ENCODE measurements at regions not wholly inside any gene's neighbourhood (a gene's known extent, or its start where the extent isn't known, plus 50 kb on each side); places are given as distances from the start of the nearest gene placed in this dataset.

DNA sequence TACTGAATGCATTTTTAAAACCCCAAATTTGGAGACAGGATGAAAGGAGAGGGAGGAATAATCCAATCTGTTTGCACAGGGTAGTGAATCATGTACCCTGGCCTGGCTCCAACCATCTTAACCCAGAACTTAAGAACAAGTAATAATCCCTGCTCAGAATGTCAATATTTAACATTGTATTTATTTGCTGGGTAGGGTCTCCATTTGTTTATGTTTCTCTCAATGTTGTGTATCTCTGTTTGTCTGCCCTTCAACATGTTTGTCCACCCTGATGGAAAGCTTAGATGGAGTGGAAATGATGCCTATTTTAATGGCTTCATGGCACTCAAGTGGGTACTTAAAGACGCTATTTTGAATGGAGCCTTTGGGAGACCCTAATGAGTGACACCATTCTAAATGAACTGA, 54.4 kb upstream of the CDC42BPA start:
- Histone ChIP-seq H2AFZ (ENCODE audit: low read depth, low read length) (no peak overlapping the region), H3K9ac (ENCODE audit: low read length) (no peak overlapping the region), H3K4me2 (ENCODE audit: low read length) (no peak overlapping the region), H3K4me3 (ENCODE audit: low read length) (no peak overlapping the region), H3K4me1 (ENCODE audit: low read length) (no peaks in the 10 kb centered on the region), H3K27ac (ENCODE audit: low read length) (no peak overlapping the region), H3K79me2 (ENCODE audit: low read length) (no peaks in the 10 kb centered on the region), H3K27me3 (ENCODE audit: low read depth, low read length) (no peaks in the 10 kb centered on the region), H4K20me1 (ENCODE audit: insufficient read depth, low read length) (no peaks in the 10 kb centered on the region), H3K36me3 (replicated peaks; ENCODE audit: low read depth, low read length) (no peaks in the 10 kb centered on the region), H3K9me3 (ENCODE audit: insufficient read depth, low read length) (no peaks in the 10 kb centered on the region)
- TF ChIP-seq, protein P1, sequence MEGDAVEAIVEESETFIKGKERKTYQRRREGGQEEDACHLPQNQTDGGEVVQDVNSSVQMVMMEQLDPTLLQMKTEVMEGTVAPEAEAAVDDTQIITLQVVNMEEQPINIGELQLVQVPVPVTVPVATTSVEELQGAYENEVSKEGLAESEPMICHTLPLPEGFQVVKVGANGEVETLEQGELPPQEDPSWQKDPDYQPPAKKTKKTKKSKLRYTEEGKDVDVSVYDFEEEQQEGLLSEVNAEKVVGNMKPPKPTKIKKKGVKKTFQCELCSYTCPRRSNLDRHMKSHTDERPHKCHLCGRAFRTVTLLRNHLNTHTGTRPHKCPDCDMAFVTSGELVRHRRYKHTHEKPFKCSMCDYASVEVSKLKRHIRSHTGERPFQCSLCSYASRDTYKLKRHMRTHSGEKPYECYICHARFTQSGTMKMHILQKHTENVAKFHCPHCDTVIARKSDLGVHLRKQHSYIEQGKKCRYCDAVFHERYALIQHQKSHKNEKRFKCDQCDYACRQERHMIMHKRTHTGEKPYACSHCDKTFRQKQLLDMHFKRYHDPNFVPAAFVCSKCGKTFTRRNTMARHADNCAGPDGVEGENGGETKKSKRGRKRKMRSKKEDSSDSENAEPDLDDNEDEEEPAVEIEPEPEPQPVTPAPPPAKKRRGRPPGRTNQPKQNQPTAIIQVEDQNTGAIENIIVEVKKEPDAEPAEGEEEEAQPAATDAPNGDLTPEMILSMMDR (IDR thresholded peaks at IDR 0.05; ENCODE audit: low read depth, low read length), result no peak
- no peak for TF ChIP-seq EZH2phosphoT487 (IDR thresholded peaks at IDR 0.05; ENCODE audit: low read depth)

DNA sequence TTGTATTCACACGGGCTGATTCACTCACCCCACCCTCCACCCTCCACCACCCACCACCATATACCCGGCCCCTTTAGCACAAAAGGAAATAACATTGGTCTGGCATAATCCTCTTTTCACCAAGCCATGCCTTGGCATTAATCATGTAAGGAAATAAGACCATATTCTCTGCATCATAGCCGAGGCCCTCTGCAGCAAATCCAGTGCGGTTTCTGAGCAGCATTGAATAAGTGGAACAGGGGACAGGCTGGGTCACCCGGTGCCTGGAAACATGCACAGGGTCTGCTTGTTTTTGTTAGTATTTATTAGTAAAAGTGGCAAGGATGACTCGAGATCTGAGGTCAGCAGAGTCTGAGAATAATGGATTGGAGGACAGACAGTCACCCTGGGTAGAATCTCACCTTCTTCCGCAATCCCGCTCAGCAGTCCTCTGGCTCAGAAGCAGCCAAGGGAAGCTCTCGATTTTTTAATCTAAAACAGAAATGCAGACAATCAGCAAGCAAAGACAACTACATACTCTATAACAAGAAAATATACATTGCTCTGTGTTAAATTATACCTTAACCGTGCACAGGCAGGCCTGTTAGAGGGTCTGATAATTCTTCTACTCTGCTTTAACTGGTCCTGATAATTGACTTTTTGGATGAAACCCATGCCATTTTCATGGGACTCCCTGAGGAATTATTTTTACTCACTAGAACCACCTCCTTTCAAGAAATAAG, 52.4 kb upstream of the CDC42BPA start:
- H3K4me2 ChIP-seq (ENCODE audit: low read length), result no peak overlapping the region
- H3K79me2 ChIP-seq (ENCODE audit: low read length), result no peaks in the 10 kb centered on the region
- H3K9me3 ChIP-seq (ENCODE audit: insufficient read depth, low read length), result no peaks in the 10 kb centered on the region
- H3K27ac ChIP-seq (ENCODE audit: low read length), result no peak overlapping the region
- H2AFZ ChIP-seq (ENCODE audit: low read depth, low read length), result no peak overlapping the region
- no peak overlapping the region for H3K4me3 ChIP-seq (ENCODE audit: low read length)
- TF ChIP-seq, protein P1 (IDR thresholded peaks at IDR 0.05; ENCODE audit: low read depth, low read length), result no peak
- TF ChIP-seq EZH2phosphoT487 (IDR thresholded peaks at IDR 0.05; ENCODE audit: low read depth), result no peak
- no peaks in the 10 kb centered on the region; the same call in 1 of the 2 replicates for H3K27me3 ChIP-seq (ENCODE audit: low read depth, low read length)
- no peaks in the 10 kb centered on the region for H3K36me3 ChIP-seq (replicated peaks; ENCODE audit: low read depth, low read length)
- no peak overlapping the region for H3K9ac ChIP-seq (ENCODE audit: low read length)
- H3K4me1 ChIP-seq (ENCODE audit: low read length), result no peaks in the 10 kb centered on the region
- no peaks in the 10 kb centered on the region for H4K20me1 ChIP-seq (ENCODE audit: insufficient read depth, low read length)

DNA sequence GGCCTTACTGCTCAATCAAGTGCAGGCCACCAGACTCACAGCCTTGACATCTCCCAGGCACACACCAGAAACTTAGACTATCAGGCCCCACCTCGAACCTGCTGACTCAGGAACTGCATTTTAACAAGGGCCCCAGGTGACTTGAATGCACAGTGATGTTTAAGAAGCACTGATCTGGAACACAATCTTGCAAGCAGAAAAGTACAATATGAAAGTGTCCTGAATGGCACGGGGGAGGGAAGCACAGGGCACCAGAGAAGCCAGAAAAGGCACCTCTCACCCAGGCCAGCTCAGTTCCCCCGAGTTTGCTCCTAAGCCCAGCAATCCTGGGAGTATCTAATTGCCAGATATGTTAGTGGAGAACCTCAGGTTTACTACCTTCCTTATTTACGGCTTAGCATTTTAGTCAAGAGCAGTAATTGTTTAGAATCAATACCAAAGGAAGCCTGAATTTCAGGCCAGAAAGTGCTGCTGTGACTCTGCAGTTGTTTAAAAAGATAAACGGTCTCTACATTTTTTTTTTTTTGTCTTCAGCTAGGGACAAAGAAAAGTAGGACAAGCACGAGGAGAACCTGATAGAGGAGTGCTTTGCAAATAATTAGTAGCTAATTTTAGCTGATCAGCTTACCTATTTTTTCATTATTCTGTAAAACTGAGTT, 50.9 kb upstream of the CDC42BPA start:
- no peak overlapping the region for H2AFZ ChIP-seq (ENCODE audit: low read depth, low read length)

More for the DNA sequence above, 50.9 kb upstream of the CDC42BPA start:
- H4K20me1 ChIP-seq (ENCODE audit: insufficient read depth, low read length), result no peaks in the 10 kb centered on the region
- H3K36me3 ChIP-seq (replicated peaks; ENCODE audit: low read depth, low read length), result no peaks in the 10 kb centered on the region
- H3K4me2 ChIP-seq (ENCODE audit: low read length), result no peak overlapping the region
- H3K27me3 ChIP-seq (ENCODE audit: low read depth, low read length), result no peaks in the 10 kb centered on the region; the same call in 1 of the 2 replicates
- H3K4me3 ChIP-seq (ENCODE audit: low read length), result no peak overlapping the region
- H3K9me3 ChIP-seq (ENCODE audit: insufficient read depth, low read length), result no peaks in the 10 kb centered on the region
- H3K79me2 ChIP-seq (ENCODE audit: low read length), result no peaks in the 10 kb centered on the region
- no peak overlapping the region for H3K27ac ChIP-seq (ENCODE audit: low read length)
- TF ChIP-seq, protein P1 (IDR thresholded peaks at IDR 0.05; ENCODE audit: low read depth, low read length), result no peak
- no peak for TF ChIP-seq EZH2phosphoT487 (IDR thresholded peaks at IDR 0.05; ENCODE audit: low read depth)
- H3K4me1 ChIP-seq (ENCODE audit: low read length), result no peaks in the 10 kb centered on the region
- H3K9ac ChIP-seq (ENCODE audit: low read length), result no peak overlapping the region
